ENCODE measurements at regions not wholly inside any gene's neighbourhood (a gene's known extent, or its start where the extent isn't known, plus 50 kb on each side); places are given as distances from the start of the nearest gene placed in this dataset.
"Not testable (repeated sequence)": the region's sequence is repeated elsewhere in the genome, so short reads cannot be mapped to it uniquely, and the experiment has no call there.

DNA sequence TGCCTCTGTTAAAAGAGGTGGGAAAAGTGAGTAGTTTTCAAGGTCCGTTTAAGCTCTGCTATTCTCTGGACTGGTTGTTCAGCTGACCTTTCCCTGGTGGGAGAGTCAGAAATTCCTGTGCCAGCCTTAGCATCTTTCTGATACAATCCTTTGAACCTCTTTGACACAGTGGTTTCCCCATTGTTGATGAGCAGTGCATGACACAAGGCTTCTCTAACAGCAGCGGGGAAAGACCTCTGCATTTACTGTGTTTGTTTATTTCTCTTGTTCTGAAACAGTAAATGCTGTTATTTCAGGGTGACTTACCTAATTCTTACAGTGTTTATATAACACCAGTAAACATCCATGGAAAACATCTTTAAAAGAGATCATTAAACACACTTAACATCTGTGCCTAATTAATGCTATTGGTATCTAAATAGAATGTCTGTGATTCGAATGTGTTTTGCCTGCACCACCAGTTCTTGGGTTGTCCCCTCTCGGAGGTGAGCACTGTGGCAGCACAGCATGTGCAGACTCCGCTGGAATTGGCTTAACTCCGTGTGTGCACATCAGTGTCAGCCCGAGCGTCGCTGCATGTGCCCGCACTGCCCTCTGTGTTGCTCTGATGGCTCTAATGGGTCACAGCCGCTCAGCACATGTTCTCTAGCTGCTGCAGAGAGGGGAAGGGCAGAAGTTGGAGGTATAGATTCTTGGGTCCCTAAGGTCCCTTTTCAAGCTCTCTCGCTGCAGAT is 104.3 kb downstream of the TBC1D26 start:
- DNase-seq (ENCODE audit: low spot score); H3K9ac ChIP-seq (ENCODE audit: low read depth, low read length, poor library complexity); H3K4ac ChIP-seq (ENCODE audit: low read length); H4K8ac ChIP-seq (ENCODE audit: low read depth, low read length); H3K36me3 ChIP-seq (replicated peaks in 1 of 2; ENCODE audit: control insufficient read depth in 2 of 2, insufficient read depth in 2 of 2, low read length in 2 of 2); H2AFZ ChIP-seq (ENCODE audit: low read length); H3K4me1 ChIP-seq (ENCODE audit: control insufficient read depth in 2 of 2, insufficient read depth in 1 of 2, low read depth in 1 of 2, low read length in 2 of 2); H3K79me1 ChIP-seq (ENCODE audit: low read depth, low read length); H3K27me3 ChIP-seq (ENCODE audit: control insufficient read depth in 3 of 3, insufficient read depth in 3 of 3, low read depth in 1 of 3, low read length in 3 of 3); H2BK12ac ChIP-seq (ENCODE audit: low read length); H2BK120ac ChIP-seq (ENCODE audit: low read depth, low read length); H3K14ac ChIP-seq (ENCODE audit: low read length); H3K4me3 ChIP-seq (ENCODE audit: low read length in 2 of 2); H2BK15ac ChIP-seq (ENCODE audit: low read length); H2AK5ac ChIP-seq (ENCODE audit: low read depth, low read length); H3K18ac ChIP-seq (ENCODE audit: low read length); H3K4me2 ChIP-seq (ENCODE audit: insufficient read depth, low read length, poor library complexity, severe bottlenecking); H3K27ac ChIP-seq (replicated peaks; ENCODE audit: low read length); H2BK5ac ChIP-seq (ENCODE audit: low read length); H4K91ac ChIP-seq (ENCODE audit: low read depth, low read length, poor library complexity); H3K23ac ChIP-seq (ENCODE audit: low read depth, low read length, poor library complexity); H3K9me3 ChIP-seq (replicated peaks in 1 of 2; ENCODE audit: control insufficient read depth in 2 of 2, insufficient read depth in 1 of 2, low read depth in 1 of 2, low read length in 2 of 2): not testable (repeated sequence)
- no CpG with 5 or more reads among the region's 12 CpGs for WGBS, 2 donors (ENCODE audit: extremely low coverage in 2 of 2, insufficient read length in 2 of 2, insufficient replicate concordance in 1 of 2)

DNA sequence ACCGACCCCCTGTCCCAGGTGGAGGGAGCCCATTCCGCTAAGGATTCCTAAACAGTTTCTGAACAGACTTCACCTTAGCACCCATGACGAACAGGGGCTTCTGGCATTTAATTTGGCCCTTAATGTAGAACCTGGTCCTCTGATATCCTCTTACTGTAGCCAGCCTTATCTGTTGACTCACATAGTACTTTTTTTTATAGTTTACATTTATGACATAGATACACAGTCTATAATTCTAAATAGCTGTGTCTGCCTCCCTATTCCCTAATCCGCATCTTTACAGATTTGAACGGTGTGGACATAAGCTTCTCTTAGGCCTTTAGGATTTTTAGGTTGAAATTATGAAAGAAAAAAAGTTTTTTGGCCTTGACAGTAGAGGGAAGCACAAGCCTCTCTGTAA is 104.9 kb downstream of the TBC1D26 start:
- H3K23ac ChIP-seq (ENCODE audit: low read depth, low read length, poor library complexity); H3K14ac ChIP-seq (ENCODE audit: low read length); H2BK120ac ChIP-seq (ENCODE audit: low read depth, low read length); H2AFZ ChIP-seq (ENCODE audit: low read length); H3K4me3 ChIP-seq (ENCODE audit: low read length in 2 of 2); H4K91ac ChIP-seq (ENCODE audit: low read depth, low read length, poor library complexity); H3K4me2 ChIP-seq (ENCODE audit: insufficient read depth, low read length, poor library complexity, severe bottlenecking); H3K9ac ChIP-seq (ENCODE audit: low read depth, low read length, poor library complexity); H3K18ac ChIP-seq (ENCODE audit: low read length); H2AK5ac ChIP-seq (ENCODE audit: low read depth, low read length); H2BK5ac ChIP-seq (ENCODE audit: low read length); H3K27me3 ChIP-seq (ENCODE audit: control insufficient read depth in 3 of 3, insufficient read depth in 3 of 3, low read depth in 1 of 3, low read length in 3 of 3); H3K4me1 ChIP-seq (ENCODE audit: control insufficient read depth in 2 of 2, insufficient read depth in 1 of 2, low read depth in 1 of 2, low read length in 2 of 2); H3K4ac ChIP-seq (ENCODE audit: low read length); H2BK15ac ChIP-seq (ENCODE audit: low read length); H2BK12ac ChIP-seq (ENCODE audit: low read length); H3K27ac ChIP-seq (replicated peaks; ENCODE audit: low read length); H3K9me3 ChIP-seq (replicated peaks in 1 of 2; ENCODE audit: control insufficient read depth in 2 of 2, insufficient read depth in 1 of 2, low read depth in 1 of 2, low read length in 2 of 2); H4K8ac ChIP-seq (ENCODE audit: low read depth, low read length); H3K36me3 ChIP-seq (replicated peaks in 1 of 2; ENCODE audit: control insufficient read depth in 2 of 2, insufficient read depth in 2 of 2, low read length in 2 of 2); DNase-seq (ENCODE audit: low spot score); H3K79me1 ChIP-seq (ENCODE audit: low read depth, low read length): not testable (repeated sequence)
- WGBS, 2 donors (ENCODE audit: extremely low coverage in 2 of 2, insufficient read length in 2 of 2, insufficient replicate concordance in 1 of 2) = no CpG with 5 or more reads among the region's 5 CpGs

DNA sequence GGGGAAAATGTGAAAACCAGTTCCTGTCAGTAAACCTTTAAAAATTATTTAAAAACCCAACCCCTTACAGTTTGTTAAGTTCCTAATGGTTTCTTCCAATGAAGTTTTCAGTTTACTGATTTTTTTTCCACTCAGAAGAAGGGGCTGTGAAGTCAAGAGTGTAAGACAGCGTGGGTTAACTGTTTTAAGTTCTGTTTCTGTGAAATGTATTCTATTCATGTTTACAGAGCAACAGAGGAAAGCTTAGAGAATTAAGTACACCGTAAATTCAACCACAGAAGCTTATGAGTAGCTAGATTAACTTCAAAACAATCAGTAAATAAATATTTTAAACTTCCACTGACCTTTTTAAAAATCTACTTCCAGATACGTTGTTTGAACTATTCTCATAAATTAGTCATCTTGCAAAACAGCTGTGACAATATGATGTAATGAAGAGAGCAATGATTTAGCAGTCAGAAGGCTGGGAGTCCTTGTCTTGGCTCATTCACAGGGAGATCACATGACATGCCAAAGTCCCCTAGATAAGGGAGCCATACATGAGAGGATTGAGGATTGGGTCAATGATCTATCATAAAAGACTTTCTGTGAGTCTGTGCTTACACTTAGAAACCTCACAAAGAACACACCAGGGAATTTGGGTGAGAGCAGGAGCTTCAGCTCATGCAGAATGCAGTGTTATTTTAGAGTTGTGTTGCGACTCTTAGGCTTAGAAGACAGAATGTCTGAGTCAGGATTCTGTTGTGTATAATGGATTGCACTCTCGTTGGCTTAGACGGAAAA is 97.3 kb upstream of the ADORA2B start:
- not testable (repeated sequence) for H2BK120ac ChIP-seq (ENCODE audit: low read depth, low read length); H3K18ac ChIP-seq (ENCODE audit: low read length); H3K27ac ChIP-seq (replicated peaks; ENCODE audit: low read length); H3K36me3 ChIP-seq (replicated peaks in 1 of 2; ENCODE audit: control insufficient read depth in 2 of 2, insufficient read depth in 2 of 2, low read length in 2 of 2); H3K27me3 ChIP-seq (ENCODE audit: control insufficient read depth in 3 of 3, insufficient read depth in 3 of 3, low read depth in 1 of 3, low read length in 3 of 3); H2AFZ ChIP-seq (ENCODE audit: low read length); DNase-seq (ENCODE audit: low spot score); H3K14ac ChIP-seq (ENCODE audit: low read length); H4K8ac ChIP-seq (ENCODE audit: low read depth, low read length); H2BK15ac ChIP-seq (ENCODE audit: low read length); H2BK5ac ChIP-seq (ENCODE audit: low read length); H3K23ac ChIP-seq (ENCODE audit: low read depth, low read length, poor library complexity); H3K4me1 ChIP-seq (ENCODE audit: control insufficient read depth in 2 of 2, insufficient read depth in 1 of 2, low read depth in 1 of 2, low read length in 2 of 2); H2BK12ac ChIP-seq (ENCODE audit: low read length); H4K91ac ChIP-seq (ENCODE audit: low read depth, low read length, poor library complexity); H2AK5ac ChIP-seq (ENCODE audit: low read depth, low read length); H3K4me3 ChIP-seq (ENCODE audit: low read length in 2 of 2); H3K9me3 ChIP-seq (replicated peaks in 1 of 2; ENCODE audit: control insufficient read depth in 2 of 2, insufficient read depth in 1 of 2, low read depth in 1 of 2, low read length in 2 of 2); H3K4ac ChIP-seq (ENCODE audit: low read length); H3K9ac ChIP-seq (ENCODE audit: low read depth, low read length, poor library complexity); H3K79me1 ChIP-seq (ENCODE audit: low read depth, low read length); H3K4me2 ChIP-seq (ENCODE audit: insufficient read depth, low read length, poor library complexity, severe bottlenecking)
- no CpG with 5 or more reads among the region's 6 CpGs for WGBS, 2 donors (ENCODE audit: extremely low coverage in 2 of 2, insufficient read length in 2 of 2, insufficient replicate concordance in 1 of 2)

DNA sequence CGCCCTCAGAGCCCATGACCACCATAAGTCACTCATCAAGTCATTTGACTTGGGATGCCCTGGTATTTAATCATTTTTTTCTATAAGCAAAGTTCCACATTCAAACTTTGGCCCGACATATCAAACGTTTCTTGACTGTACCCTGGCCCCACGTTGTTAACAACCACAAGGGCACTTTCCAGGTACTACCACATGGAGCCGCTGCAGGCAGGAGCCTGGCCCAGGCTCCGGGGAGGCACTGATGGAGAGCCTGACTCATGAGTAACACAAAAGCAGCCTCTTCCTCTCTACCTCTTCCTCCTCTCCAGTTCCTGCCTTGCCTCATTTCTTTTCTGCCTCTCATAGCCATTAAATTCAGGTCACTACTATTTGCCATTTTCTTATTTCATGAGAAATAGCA is 95.9 kb upstream of the ADORA2B start:
- not testable (repeated sequence) for H2BK12ac ChIP-seq (ENCODE audit: low read length); H3K4me2 ChIP-seq (ENCODE audit: insufficient read depth, low read length, poor library complexity, severe bottlenecking); H3K14ac ChIP-seq (ENCODE audit: low read length); H3K4ac ChIP-seq (ENCODE audit: low read length); H2AFZ ChIP-seq (ENCODE audit: low read length); H3K36me3 ChIP-seq (replicated peaks in 1 of 2; ENCODE audit: control insufficient read depth in 2 of 2, insufficient read depth in 2 of 2, low read length in 2 of 2); H3K27ac ChIP-seq (replicated peaks; ENCODE audit: low read length); H2AK5ac ChIP-seq (ENCODE audit: low read depth, low read length); H3K9ac ChIP-seq (ENCODE audit: low read depth, low read length, poor library complexity); H3K18ac ChIP-seq (ENCODE audit: low read length); H3K9me3 ChIP-seq (replicated peaks in 1 of 2; ENCODE audit: control insufficient read depth in 2 of 2, insufficient read depth in 1 of 2, low read depth in 1 of 2, low read length in 2 of 2); H2BK120ac ChIP-seq (ENCODE audit: low read depth, low read length); H3K23ac ChIP-seq (ENCODE audit: low read depth, low read length, poor library complexity); H3K27me3 ChIP-seq (ENCODE audit: control insufficient read depth in 3 of 3, insufficient read depth in 3 of 3, low read depth in 1 of 3, low read length in 3 of 3); H3K79me1 ChIP-seq (ENCODE audit: low read depth, low read length); H2BK15ac ChIP-seq (ENCODE audit: low read length); H3K4me3 ChIP-seq (ENCODE audit: low read length in 2 of 2); H4K91ac ChIP-seq (ENCODE audit: low read depth, low read length, poor library complexity); H3K4me1 ChIP-seq (ENCODE audit: control insufficient read depth in 2 of 2, insufficient read depth in 1 of 2, low read depth in 1 of 2, low read length in 2 of 2); H2BK5ac ChIP-seq (ENCODE audit: low read length); H4K8ac ChIP-seq (ENCODE audit: low read depth, low read length)
- peak; percentile 11 for DNase-seq (ENCODE audit: low spot score)
- no CpG with 5 or more reads among the region's 6 CpGs for WGBS, 2 donors (ENCODE audit: extremely low coverage in 2 of 2, insufficient read length in 2 of 2, insufficient replicate concordance in 1 of 2)

Data from neuronal stem cell (in vitro differentiated cells).